Ovary (tissue), 3 donors: ENCODE measurements at regions not wholly inside any gene's neighbourhood (a gene's known extent, or its start where the extent isn't known, plus 50 kb on each side); places are given as distances from the start of the nearest gene placed in this dataset.

ENCODE experiments used
- EP300 ChIP-seq: sonication (generic); formaldehyde crosslinking; IDR thresholded peaks from one replicate; pipeline ENCODE4 v1.6.1; 2017; ENCODE audit warnings: antibody characterized with exemption
- POLR2A ChIP-seq: fragments of 450-650 bp; IDR thresholded peaks from one replicate; pipeline ENCODE4 v1.6.1; 2017; ENCODE audit warnings: antibody characterized with exemption, mild to moderate bottlenecking, moderate library complexity
- TF ChIP-seq, protein P1 (sequence below), 3 donors: fragments of 450-650 bp in 2 of 3; fragments of 200-600 bp in 1 of 3; IDR thresholded peaks; one replicate each; pipeline versions ENCODE4 v1.5.1 to v1.8.0; 2016 to 2022; ENCODE audit warnings: antibody characterized with exemption in 3 of 3, mild to moderate bottlenecking in 1 of 3
- donor health status: DM: no; HTN: no; CAD: no.

GRCh38 chr1:193394336-193394735 lies 207.9 kb upstream of the B3GALT2 start:
- TF ChIP-seq POLR2A (no peak), EP300 (no peak)
- TF ChIP-seq, protein P1, sequence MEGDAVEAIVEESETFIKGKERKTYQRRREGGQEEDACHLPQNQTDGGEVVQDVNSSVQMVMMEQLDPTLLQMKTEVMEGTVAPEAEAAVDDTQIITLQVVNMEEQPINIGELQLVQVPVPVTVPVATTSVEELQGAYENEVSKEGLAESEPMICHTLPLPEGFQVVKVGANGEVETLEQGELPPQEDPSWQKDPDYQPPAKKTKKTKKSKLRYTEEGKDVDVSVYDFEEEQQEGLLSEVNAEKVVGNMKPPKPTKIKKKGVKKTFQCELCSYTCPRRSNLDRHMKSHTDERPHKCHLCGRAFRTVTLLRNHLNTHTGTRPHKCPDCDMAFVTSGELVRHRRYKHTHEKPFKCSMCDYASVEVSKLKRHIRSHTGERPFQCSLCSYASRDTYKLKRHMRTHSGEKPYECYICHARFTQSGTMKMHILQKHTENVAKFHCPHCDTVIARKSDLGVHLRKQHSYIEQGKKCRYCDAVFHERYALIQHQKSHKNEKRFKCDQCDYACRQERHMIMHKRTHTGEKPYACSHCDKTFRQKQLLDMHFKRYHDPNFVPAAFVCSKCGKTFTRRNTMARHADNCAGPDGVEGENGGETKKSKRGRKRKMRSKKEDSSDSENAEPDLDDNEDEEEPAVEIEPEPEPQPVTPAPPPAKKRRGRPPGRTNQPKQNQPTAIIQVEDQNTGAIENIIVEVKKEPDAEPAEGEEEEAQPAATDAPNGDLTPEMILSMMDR (IDR thresholded peaks at IDR 0.05) = no peak
